ENCODE measurements at regions not wholly inside any gene's neighbourhood (a gene's known extent, or its start where the extent isn't known, plus 50 kb on each side); places are given as distances from the start of the nearest gene placed in this dataset.

GRCh38 chr2:121045245-121045644, 239.8 kb downstream of the TFCP2L1 start:
- Histone ChIP-seq H3K36me3 (ENCODE audit: low read depth) (no peaks in the 10 kb centered on the region), H3K4me3 (ENCODE audit: severe bottlenecking) (no peak overlapping the region), H3K27ac (ENCODE audit: poor library complexity, severe bottlenecking) (no peak overlapping the region), H3K27me3 (ENCODE audit: insufficient read depth, poor library complexity, severe bottlenecking) (no peaks in the 10 kb centered on the region), H3K4me1 (ENCODE audit: insufficient read depth, poor library complexity, severe bottlenecking) (no peaks in the 10 kb centered on the region), H3K9me3 (ENCODE audit: severe bottlenecking) (no peaks in the 10 kb centered on the region)
- ATAC-seq (ENCODE audit: low read depth) (no peak), DNase-seq (ENCODE audit: low spot score) (no peak)
- TF ChIP-seq CTCF (IDR thresholded peaks at IDR 0.05; ENCODE audit: poor library complexity, severe bottlenecking), result no peak

GRCh38 chr2:121046335-121046734, 238.7 kb downstream of the TFCP2L1 start:
- no peaks in the 10 kb centered on the region for H3K27me3 ChIP-seq (ENCODE audit: insufficient read depth, poor library complexity, severe bottlenecking)
- no peak for TF ChIP-seq CTCF (IDR thresholded peaks at IDR 0.05; ENCODE audit: poor library complexity, severe bottlenecking)

GRCh38 chr2:121047383-121047782, 237.6 kb downstream of the TFCP2L1 start:
- Histone ChIP-seq H3K4me3 (ENCODE audit: severe bottlenecking) (no peak overlapping the region), H3K27ac (ENCODE audit: poor library complexity, severe bottlenecking) (no peak overlapping the region), H3K9me3 (ENCODE audit: severe bottlenecking) (no peaks in the 10 kb centered on the region), H3K27me3 (ENCODE audit: insufficient read depth, poor library complexity, severe bottlenecking) (no peaks in the 10 kb centered on the region), H3K4me1 (ENCODE audit: insufficient read depth, poor library complexity, severe bottlenecking) (no peaks in the 10 kb centered on the region), H3K36me3 (ENCODE audit: low read depth) (no peaks in the 10 kb centered on the region)
- no peak for ATAC-seq (ENCODE audit: low read depth)
- no peak for TF ChIP-seq CTCF (IDR thresholded peaks at IDR 0.05; ENCODE audit: poor library complexity, severe bottlenecking)
- no peak for DNase-seq (ENCODE audit: low spot score)

More at GRCh38 chr2:121046335-121046734, 238.7 kb downstream of the TFCP2L1 start:
- H3K36me3 ChIP-seq (ENCODE audit: low read depth), result no peaks in the 10 kb centered on the region
- no peak for ATAC-seq (ENCODE audit: low read depth)
- H3K4me1 ChIP-seq (ENCODE audit: insufficient read depth, poor library complexity, severe bottlenecking), result no peaks in the 10 kb centered on the region
- H3K9me3 ChIP-seq (ENCODE audit: severe bottlenecking), result no peaks in the 10 kb centered on the region
- no peak for DNase-seq (ENCODE audit: low spot score)
- H3K27ac ChIP-seq (ENCODE audit: poor library complexity, severe bottlenecking), result no peak overlapping the region
- no peak overlapping the region for H3K4me3 ChIP-seq (ENCODE audit: severe bottlenecking)

- Histone ChIP-seq H3K27me3 (ENCODE audit: insufficient read depth, poor library complexity, severe bottlenecking) (no peaks in the 10 kb centered on the region), H3K27ac (ENCODE audit: poor library complexity, severe bottlenecking) (no peak overlapping the region), H3K4me3 (ENCODE audit: severe bottlenecking) (no peak overlapping the region), H3K36me3 (ENCODE audit: low read depth) (no peaks in the 10 kb centered on the region), H3K4me1 (ENCODE audit: insufficient read depth, poor library complexity, severe bottlenecking) (no peaks in the 10 kb centered on the region), H3K9me3 (ENCODE audit: severe bottlenecking) (no peaks in the 10 kb centered on the region)
- no peak for DNase-seq (ENCODE audit: low spot score)
- no peak for ATAC-seq (ENCODE audit: low read depth)
- no peak for TF ChIP-seq CTCF (IDR thresholded peaks at IDR 0.05; ENCODE audit: poor library complexity, severe bottlenecking)
These were observed 235.9 kb downstream of the TFCP2L1 start for GRCh38 chr2:121049131-121049530.

- ATAC-seq (ENCODE audit: low read depth), result no peak
- TF ChIP-seq CTCF (IDR thresholded peaks at IDR 0.05; ENCODE audit: poor library complexity, severe bottlenecking), result no peak
- Histone ChIP-seq H3K4me3 (ENCODE audit: severe bottlenecking) (no peak overlapping the region), H3K27ac (ENCODE audit: poor library complexity, severe bottlenecking) (no peak overlapping the region), H3K9me3 (ENCODE audit: severe bottlenecking) (no peaks in the 10 kb centered on the region), H3K4me1 (ENCODE audit: insufficient read depth, poor library complexity, severe bottlenecking) (no peaks in the 10 kb centered on the region), H3K36me3 (ENCODE audit: low read depth) (no peaks in the 10 kb centered on the region), H3K27me3 (ENCODE audit: insufficient read depth, poor library complexity, severe bottlenecking) (no peaks in the 10 kb centered on the region)
- no peak for DNase-seq (ENCODE audit: low spot score)
These were observed 234.9 kb downstream of the TFCP2L1 start for GRCh38 chr2:121049950-121050585.

All from RWPE2 (cell line).